ENCODE measurements at regions not wholly inside any gene's neighbourhood (a gene's known extent, or its start where the extent isn't known, plus 50 kb on each side); places are given as distances from the start of the nearest gene placed in this dataset.
A peak's percentile ranks its signal among the peaks of the same experiment; 100 is the strongest.

DNA sequence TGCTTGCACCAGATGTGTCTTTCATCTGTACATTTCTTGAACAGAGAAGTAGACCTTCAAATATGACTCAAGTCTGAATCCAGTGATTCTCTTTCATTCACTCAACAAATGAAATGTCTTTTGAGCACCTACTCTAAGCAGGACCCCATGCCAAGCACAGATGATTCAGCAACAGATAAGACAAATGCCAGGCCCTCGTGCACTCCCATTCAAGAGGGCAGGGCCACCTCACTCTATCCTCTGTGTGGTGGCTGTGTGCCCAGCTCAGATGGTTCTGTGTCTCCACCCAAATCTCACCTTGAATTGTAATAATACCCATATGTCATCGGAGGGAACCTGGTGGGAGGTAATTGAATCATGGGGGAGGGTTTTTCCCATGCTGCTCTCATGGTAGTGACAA, 74.1 kb upstream of the NKD1 start:
- no peak overlapping the region for H3K4me3 ChIP-seq (ENCODE audit: low read depth in 1 of 3, low read length in 3 of 3)
- FAIRE-seq (no peak), DNase-seq (no peak)
- H3K4me1 ChIP-seq (ENCODE audit: control insufficient read depth in 3 of 3, insufficient read depth in 2 of 3, low read depth in 1 of 3, low read length in 2 of 3) = no peaks in the 10 kb centered on the region
- peaks cover 0 to 3% (median 0%) of the 10 kb centered on the region in 3 donors for H3K27me3 ChIP-seq (ENCODE audit: control insufficient read depth in 3 of 3, insufficient read depth in 3 of 3, low read length in 3 of 3)
- no peak overlapping the region for H3K27ac ChIP-seq (ENCODE audit: low read depth in 1 of 3, low read length in 2 of 3)
- 0 to 47% (median 26%) methylated on average over 2 of the region's 2 CpGs for WGBS, 3 donors
- no peaks in the 10 kb centered on the region for H3K36me3 ChIP-seq (ENCODE audit: control insufficient read depth in 3 of 3, insufficient read depth in 2 of 3, low read depth in 1 of 3, low read length in 3 of 3)
- peaks cover 0 to 2% of the 10 kb centered on the region in 2 donors for H3K9me3 ChIP-seq (ENCODE audit: control insufficient read depth in 2 of 2, insufficient read depth in 1 of 2, low read depth in 1 of 2, low read length in 1 of 2)

DNA sequence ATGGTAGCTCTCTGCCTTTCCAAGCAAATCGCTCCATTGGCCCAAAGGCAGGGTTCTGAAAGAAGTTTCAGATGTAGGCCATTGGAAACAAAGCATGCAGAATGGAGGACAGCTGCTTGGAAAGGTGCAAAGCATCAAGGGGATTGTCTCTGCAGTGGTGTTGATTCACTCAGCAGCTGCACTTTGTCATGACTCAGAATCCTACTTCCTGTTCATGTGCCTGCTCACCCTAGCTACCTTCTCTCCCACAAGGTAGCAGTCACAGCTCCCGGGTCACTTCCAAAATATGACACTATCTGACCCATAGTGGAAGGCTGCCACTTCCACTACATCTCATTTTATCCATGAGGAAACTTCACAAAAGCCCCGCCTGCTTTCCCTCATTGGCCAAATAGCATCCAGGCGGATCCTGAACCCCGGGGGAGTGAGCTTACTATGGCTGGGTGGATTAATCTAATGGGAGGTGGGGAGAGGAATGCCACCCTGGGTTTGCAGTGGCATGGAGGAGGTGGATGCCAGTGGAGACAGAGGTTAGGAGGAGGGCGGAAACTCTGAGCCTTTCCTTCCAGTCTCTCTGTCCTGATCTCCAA, 74.7 kb upstream of the NKD1 start:
- peaks cover 0 to 2% of the 10 kb centered on the region in 2 donors for H3K9me3 ChIP-seq (ENCODE audit: control insufficient read depth in 2 of 2, insufficient read depth in 1 of 2, low read depth in 1 of 2, low read length in 1 of 2)
- H3K27ac ChIP-seq (ENCODE audit: low read depth in 1 of 3, low read length in 2 of 3) = no peak overlapping the region
- FAIRE-seq (no peak), DNase-seq (no peak)
- 71 to 77% (median 74%) methylated on average over 6 of the region's 6 CpGs for WGBS, 3 donors
- peaks cover 0 to 9% (median 3%) of the 10 kb centered on the region in 3 donors for H3K27me3 ChIP-seq (ENCODE audit: control insufficient read depth in 3 of 3, insufficient read depth in 3 of 3, low read length in 3 of 3)
- no peak overlapping the region for H3K4me3 ChIP-seq (ENCODE audit: low read depth in 1 of 3, low read length in 3 of 3)
- H3K4me1 ChIP-seq (ENCODE audit: control insufficient read depth in 3 of 3, insufficient read depth in 2 of 3, low read depth in 1 of 3, low read length in 2 of 3) = no peaks in the 10 kb centered on the region
- no peaks in the 10 kb centered on the region for H3K36me3 ChIP-seq (ENCODE audit: control insufficient read depth in 3 of 3, insufficient read depth in 2 of 3, low read depth in 1 of 3, low read length in 3 of 3)

DNA sequence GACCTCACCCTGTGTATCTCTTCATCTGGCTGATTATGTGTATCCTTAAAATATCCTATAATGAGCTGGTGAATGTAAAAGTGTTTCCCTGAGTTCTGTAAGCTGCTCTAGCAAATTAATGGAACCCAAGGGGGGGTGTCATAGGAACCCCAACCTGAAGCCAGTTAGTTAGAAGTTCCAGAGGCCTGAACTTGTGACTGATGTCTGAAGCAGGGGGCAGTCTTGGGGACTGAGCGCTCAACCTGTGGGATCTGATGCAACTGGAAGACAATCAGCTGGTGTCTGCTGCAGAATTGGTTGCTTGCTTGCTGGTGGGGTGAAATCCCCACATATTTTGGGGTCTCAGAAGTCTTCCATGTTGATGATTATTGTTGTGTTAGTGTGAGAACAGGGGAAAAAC, 75.7 kb upstream of the NKD1 start:
- H3K9me3 ChIP-seq (ENCODE audit: control insufficient read depth in 2 of 2, insufficient read depth in 1 of 2, low read depth in 1 of 2, low read length in 1 of 2) = peaks cover 0 to 2% of the 10 kb centered on the region in 2 donors
- peaks cover 0 to 2% (median 0%) of the 10 kb centered on the region in 3 donors for H3K4me1 ChIP-seq (ENCODE audit: control insufficient read depth in 3 of 3, insufficient read depth in 2 of 3, low read depth in 1 of 3, low read length in 2 of 3)
- H3K27me3 ChIP-seq (ENCODE audit: control insufficient read depth in 3 of 3, insufficient read depth in 3 of 3, low read length in 3 of 3) = peaks cover 0 to 11% (median 6%) of the 10 kb centered on the region in 3 donors
- no peak overlapping the region for H3K27ac ChIP-seq (ENCODE audit: low read depth in 1 of 3, low read length in 2 of 3)
- no peaks in the 10 kb centered on the region for H3K36me3 ChIP-seq (ENCODE audit: control insufficient read depth in 3 of 3, insufficient read depth in 2 of 3, low read depth in 1 of 3, low read length in 3 of 3)
- DNase-seq (no peak), FAIRE-seq (no peak)
- no peak overlapping the region for H3K4me3 ChIP-seq (ENCODE audit: low read depth in 1 of 3, low read length in 3 of 3)
- 95 to 98% (median 96%) methylated on average over 1 of the region's 1 CpG for WGBS, 3 donors

DNA sequence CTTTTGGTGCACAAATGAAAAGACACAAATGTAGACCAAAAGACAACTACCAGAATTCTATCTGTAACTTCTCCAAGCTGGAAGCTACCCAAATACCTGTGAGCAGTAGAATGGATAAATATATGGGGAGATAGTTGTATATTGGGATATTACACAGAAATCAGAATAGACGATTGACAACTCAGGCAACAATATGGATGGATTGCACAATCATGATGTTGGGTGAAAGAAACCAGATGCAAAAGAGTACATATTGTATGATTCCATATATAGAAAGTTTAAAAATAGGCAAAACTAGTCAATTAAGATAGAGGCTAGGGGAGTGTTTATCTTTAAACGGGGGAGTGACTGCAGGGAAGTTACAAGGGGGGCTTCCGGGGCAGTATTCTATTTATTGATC, 77.5 kb upstream of the NKD1 start:
- Histone ChIP-seq H3K4me3 (ENCODE audit: low read depth in 1 of 3, low read length in 3 of 3) (no peak overlapping the region), H3K27me3 (ENCODE audit: control insufficient read depth in 3 of 3, insufficient read depth in 3 of 3, low read length in 3 of 3) (peaks cover 0 to 13% (median 10%) of the 10 kb centered on the region in 3 donors), H3K4me1 (ENCODE audit: control insufficient read depth in 3 of 3, insufficient read depth in 2 of 3, low read depth in 1 of 3, low read length in 2 of 3) (peaks cover 0 to 2% (median 0%) of the 10 kb centered on the region in 3 donors), H3K36me3 (ENCODE audit: control insufficient read depth in 3 of 3, insufficient read depth in 2 of 3, low read depth in 1 of 3, low read length in 3 of 3) (no peaks in the 10 kb centered on the region), H3K27ac (ENCODE audit: low read depth in 1 of 3, low read length in 2 of 3) (no peak overlapping the region), H3K9me3 (ENCODE audit: control insufficient read depth in 2 of 2, insufficient read depth in 1 of 2, low read depth in 1 of 2, low read length in 1 of 2) (peaks cover 0 to 2% of the 10 kb centered on the region in 2 donors)
- 69 to 79% (median 78%) methylated on average over 3 of the region's 3 CpGs for WGBS, 3 donors
- DNase-seq = no peak
- FAIRE-seq = no peak

DNA sequence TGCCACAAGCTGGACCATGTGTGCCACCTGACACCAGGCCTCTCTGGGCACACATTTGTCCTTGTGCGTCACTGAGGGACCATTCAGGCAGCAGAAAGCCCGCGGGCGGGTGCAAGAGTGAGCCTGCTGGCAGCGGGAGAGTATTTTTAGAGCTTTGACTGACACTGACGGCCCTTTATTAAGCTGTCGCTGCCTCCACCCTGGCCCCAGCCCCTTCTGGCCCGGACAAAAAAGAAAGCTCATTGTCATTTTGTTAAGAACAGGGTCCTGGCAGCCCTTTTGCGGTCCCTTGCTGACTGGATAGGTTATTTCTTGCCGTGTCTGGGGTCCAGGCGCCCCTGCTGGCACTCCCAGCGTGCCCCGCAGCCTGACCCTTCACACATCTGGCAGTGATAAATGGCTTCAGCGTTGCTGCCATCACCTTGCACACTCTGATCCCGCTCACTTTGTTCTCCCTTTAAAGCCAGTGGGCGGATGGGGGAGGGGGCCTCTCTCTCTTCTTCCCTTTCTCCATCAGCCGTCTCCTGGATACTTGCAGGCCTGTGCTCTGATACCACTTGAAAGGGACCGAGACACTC, 78.4 kb upstream of the NKD1 start:
- FAIRE-seq = no peak
- Histone ChIP-seq H3K27ac (ENCODE audit: low read depth in 1 of 3, low read length in 2 of 3) (no peak overlapping the region), H3K4me3 (ENCODE audit: low read depth in 1 of 3, low read length in 3 of 3) (no peak overlapping the region), H3K4me1 (ENCODE audit: control insufficient read depth in 3 of 3, insufficient read depth in 2 of 3, low read depth in 1 of 3, low read length in 2 of 3) (peaks cover 0 to 2% (median 0%) of the 10 kb centered on the region in 3 donors), H3K36me3 (ENCODE audit: control insufficient read depth in 3 of 3, insufficient read depth in 2 of 3, low read depth in 1 of 3, low read length in 3 of 3) (no peaks in the 10 kb centered on the region), H3K9me3 (ENCODE audit: control insufficient read depth in 2 of 2, insufficient read depth in 1 of 2, low read depth in 1 of 2, low read length in 1 of 2) (peaks cover 0 to 2% of the 10 kb centered on the region in 2 donors), H3K27me3 (ENCODE audit: control insufficient read depth in 3 of 3, insufficient read depth in 3 of 3, low read length in 3 of 3) (peaks cover 0 to 13% (median 10%) of the 10 kb centered on the region in 3 donors)
- 73 to 91% (median 82%) methylated on average over 18 of the region's 18 CpGs for WGBS, 3 donors
- no peak for DNase-seq

DNA sequence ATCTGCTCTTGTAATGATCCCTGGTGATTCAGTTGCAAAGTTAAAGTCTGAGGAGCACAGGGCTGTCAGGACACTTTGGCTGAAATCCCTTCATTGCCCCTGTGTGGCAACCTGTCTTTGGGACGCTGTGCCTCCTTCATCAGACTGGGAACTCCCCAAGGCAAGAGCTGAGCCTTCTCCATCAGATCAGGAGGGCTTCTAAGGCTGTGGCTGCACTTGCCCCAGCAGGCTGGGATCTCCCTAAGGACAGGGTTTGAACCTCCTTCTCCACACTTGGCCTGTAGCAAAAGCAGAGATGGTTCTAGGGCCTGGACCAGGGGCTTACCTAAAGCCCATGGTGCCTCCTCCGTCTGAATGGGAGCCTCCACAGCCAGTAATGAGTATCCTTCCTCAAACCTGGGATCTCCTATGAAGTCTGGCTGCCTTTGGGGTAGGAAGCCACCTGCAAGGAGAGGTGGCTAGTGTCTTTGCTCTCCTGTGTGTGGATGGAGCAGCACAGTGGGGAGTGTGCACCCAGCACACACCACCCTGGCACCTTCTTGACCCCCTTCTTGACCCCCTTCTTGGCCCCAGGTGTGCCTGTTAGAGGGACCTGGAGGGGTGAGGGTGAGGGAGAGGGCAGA, 79.0 kb upstream of the NKD1 start:
- no peak overlapping the region for H3K4me3 ChIP-seq (ENCODE audit: low read depth in 1 of 3, low read length in 3 of 3)
- peaks cover 0 to 2% of the 10 kb centered on the region in 2 donors for H3K9me3 ChIP-seq (ENCODE audit: control insufficient read depth in 2 of 2, insufficient read depth in 1 of 2, low read depth in 1 of 2, low read length in 1 of 2)
- no peak overlapping the region for H3K27ac ChIP-seq (ENCODE audit: low read depth in 1 of 3, low read length in 2 of 3)
- H3K36me3 ChIP-seq (ENCODE audit: control insufficient read depth in 3 of 3, insufficient read depth in 2 of 3, low read depth in 1 of 3, low read length in 3 of 3) = no peaks in the 10 kb centered on the region
- FAIRE-seq = no peak
- peaks cover 0 to 2% (median 0%) of the 10 kb centered on the region in 3 donors for H3K4me1 ChIP-seq (ENCODE audit: control insufficient read depth in 3 of 3, insufficient read depth in 2 of 3, low read depth in 1 of 3, low read length in 2 of 3)
- WGBS, 3 donors = 47 to 70% (median 50%) methylated on average over 2 of the region's 2 CpGs
- DNase-seq = no peak
- H3K27me3 ChIP-seq (ENCODE audit: control insufficient read depth in 3 of 3, insufficient read depth in 3 of 3, low read length in 3 of 3) = peaks cover 0 to 13% (median 10%) of the 10 kb centered on the region in 3 donors

DNA sequence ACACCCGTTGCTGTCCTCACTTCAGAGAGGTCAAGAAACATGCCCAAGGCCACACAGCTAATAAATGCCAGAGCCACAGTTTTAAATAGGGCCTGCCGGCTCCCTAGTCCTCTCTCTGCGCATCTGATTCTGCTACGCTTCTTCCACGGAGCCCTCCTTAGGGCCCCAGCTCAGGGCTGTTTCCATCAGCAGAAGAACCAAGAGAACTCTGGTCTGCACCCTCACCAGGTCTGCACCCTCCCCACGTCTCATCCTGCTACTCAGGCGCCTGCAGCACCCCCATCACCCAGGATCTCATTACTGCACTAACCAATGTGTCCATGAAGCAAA, 79.5 kb upstream of the NKD1 start:
- WGBS, 3 donors = 72 to 86% (median 80%) methylated on average over 7 of the region's 7 CpGs
- H3K4me1 ChIP-seq (ENCODE audit: control insufficient read depth in 3 of 3, insufficient read depth in 2 of 3, low read depth in 1 of 3, low read length in 2 of 3) = peaks cover 0 to 2% (median 0%) of the 10 kb centered on the region in 3 donors
- DNase-seq = no peak
- no peak for FAIRE-seq
- peaks cover 0 to 13% (median 10%) of the 10 kb centered on the region in 3 donors for H3K27me3 ChIP-seq (ENCODE audit: control insufficient read depth in 3 of 3, insufficient read depth in 3 of 3, low read length in 3 of 3)
- no peak overlapping the region for H3K27ac ChIP-seq (ENCODE audit: low read depth in 1 of 3, low read length in 2 of 3)
- H3K9me3 ChIP-seq (ENCODE audit: control insufficient read depth in 2 of 2, insufficient read depth in 1 of 2, low read depth in 1 of 2, low read length in 1 of 2) = peaks cover 0 to 2% of the 10 kb centered on the region in 2 donors
- no peaks in the 10 kb centered on the region for H3K36me3 ChIP-seq (ENCODE audit: control insufficient read depth in 3 of 3, insufficient read depth in 2 of 3, low read depth in 1 of 3, low read length in 3 of 3)
- no peak overlapping the region for H3K4me3 ChIP-seq (ENCODE audit: low read depth in 1 of 3, low read length in 3 of 3)

DNA sequence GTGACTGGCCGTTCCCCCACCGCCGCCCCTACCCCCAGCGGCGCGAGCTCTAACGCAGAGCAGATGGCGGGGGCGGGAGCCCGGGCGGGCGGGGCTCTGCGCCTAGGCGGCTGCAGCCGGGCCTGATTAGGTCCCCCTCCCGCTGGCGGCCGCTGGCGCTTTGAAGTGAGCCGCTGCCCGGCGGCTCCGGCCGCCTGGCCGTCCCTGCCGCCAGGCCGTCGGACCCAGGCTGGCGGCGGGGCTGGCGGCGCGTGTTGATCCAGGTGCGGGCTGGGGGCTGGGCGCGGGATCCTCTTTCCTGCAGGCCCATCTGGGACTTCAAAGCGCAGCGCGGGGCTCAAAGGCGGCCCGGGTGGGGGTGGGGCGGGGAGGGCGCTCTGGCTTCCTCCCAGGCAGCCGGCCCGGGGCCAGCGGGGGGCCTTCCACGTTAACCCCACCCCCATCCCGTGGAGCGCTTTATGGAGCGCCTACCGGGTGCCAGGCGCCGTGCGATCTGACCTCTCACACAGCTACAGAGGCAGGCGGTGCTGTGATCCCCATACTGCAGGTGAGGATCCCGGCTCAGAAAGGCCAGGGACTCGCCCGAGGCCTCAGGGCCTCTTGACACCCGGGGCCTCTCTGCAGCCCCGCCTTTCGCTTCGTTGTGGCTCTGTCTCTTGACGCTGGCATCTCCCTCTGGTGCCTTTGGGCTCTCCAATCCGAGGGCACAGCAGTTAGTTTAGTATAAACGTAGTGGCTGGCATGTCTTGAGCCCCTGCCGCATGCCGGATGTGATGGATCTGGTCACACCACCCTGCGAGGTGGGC, 80.0 kb upstream of the NKD1 start:
- Histone ChIP-seq H3K27me3 (ENCODE audit: control insufficient read depth in 3 of 3, insufficient read depth in 3 of 3, low read length in 3 of 3) (peaks cover 0 to 13% (median 10%) of the 10 kb centered on the region in 3 donors), H3K4me3 (ENCODE audit: low read depth in 1 of 3, low read length in 3 of 3) (peak overlapping the region in 1 of 3 donors; percentile 19), H3K9me3 (ENCODE audit: control insufficient read depth in 2 of 2, insufficient read depth in 1 of 2, low read depth in 1 of 2, low read length in 1 of 2) (peaks cover 0 to 2% of the 10 kb centered on the region in 2 donors), H3K36me3 (ENCODE audit: control insufficient read depth in 3 of 3, insufficient read depth in 2 of 3, low read depth in 1 of 3, low read length in 3 of 3) (no peaks in the 10 kb centered on the region), H3K27ac (ENCODE audit: low read depth in 1 of 3, low read length in 2 of 3) (no peak overlapping the region), H3K4me1 (ENCODE audit: control insufficient read depth in 3 of 3, insufficient read depth in 2 of 3, low read depth in 1 of 3, low read length in 2 of 3) (peaks cover 0 to 2% (median 0%) of the 10 kb centered on the region in 3 donors)
- FAIRE-seq = no peak
- WGBS, 3 donors = 3 to 7% (median 6%) methylated on average over 42 to 68 of the region's 68 CpGs
- DNase-seq = peak in 1 of 2 donors; percentile 37
